ENCODE measurements at regions not wholly inside any gene's neighbourhood (a gene's known extent, or its start where the extent isn't known, plus 50 kb on each side); places are given as distances from the start of the nearest gene placed in this dataset.
A peak's percentile ranks its signal among the peaks of the same experiment; 100 is the strongest.

GRCh38 chr18:66682855-66683322, 79.0 kb upstream of the CDH19 start:
- peaks cover 6 to 17% (median 12%) of the 10 kb centered on the region in 7 donors for H3K9me3 Mint-ChIP-seq
- no peaks in the 10 kb centered on the region for H3K27me3 ChIP-seq (ENCODE audit: control insufficient read depth in 2 of 2, insufficient read depth in 2 of 2, low read length in 2 of 2)
- H3K36me3 Mint-ChIP-seq: no peaks in the 10 kb centered on the region
- H3K4me1 ChIP-seq (ENCODE audit: control insufficient read depth in 1 of 2, insufficient read depth in 2 of 2, low read length in 2 of 2): no peaks in the 10 kb centered on the region
- H3K27me3 Mint-ChIP-seq (ENCODE audit: low read depth in 3 of 3): peaks cover 0 to 2% (median 0%) of the 10 kb centered on the region in 3 donors
- H3K4me2 ChIP-seq (replicated peaks; ENCODE audit: extremely low read depth, low read length, poor library complexity, severe bottlenecking): peak overlapping the region; percentile 37
- H4K20me1 ChIP-seq (ENCODE audit: insufficient read depth, low read length): no peaks in the 10 kb centered on the region
- H3K4me3 ChIP-seq (replicated peaks in 1 of 3; ENCODE audit: low read depth in 2 of 3, low read length in 3 of 3): peak overlapping the region in 1 of 3 experiments; percentile 18
- H3K4me3 Mint-ChIP-seq: peak overlapping the region; percentile 35 to 75
- intact Hi-C loops (cut with micrococcal nuclease): no loop called here
- peak in 1 of 3 donors; percentile 3 for DNase-seq
- H3K27ac ChIP-seq (ENCODE audit: low read depth in 1 of 2, low read length in 2 of 2): no peak overlapping the region
- no peak overlapping the region for H3K27ac Mint-ChIP-seq
- no peaks in the 10 kb centered on the region for H3K36me3 ChIP-seq (replicated peaks in 1 of 2; ENCODE audit: control insufficient read depth in 1 of 2, insufficient read depth in 2 of 2, low read length in 2 of 2)
- no peak overlapping the region for H3K9ac ChIP-seq (ENCODE audit: insufficient read depth, low read length, poor library complexity, severe bottlenecking)
- no peaks in the 10 kb centered on the region for H3K79me2 ChIP-seq (ENCODE audit: insufficient read depth, low read length)
- peaks cover 6% of the 10 kb centered on the region for H3K4me1 Mint-ChIP-seq
- H3K9me3 ChIP-seq (replicated peaks in 1 of 2; ENCODE audit: control insufficient read depth in 1 of 2, insufficient read depth in 1 of 2, low read length in 2 of 2): peaks cover 10 to 22% of the 10 kb centered on the region in 2 donors
- WGBS (ENCODE audit: insufficient coverage): 0% methylated on average over 1 of the region's 5 CpGs
- no peak for TF ChIP-seq CTCF (IDR thresholded peaks at IDR 0.05)
- peak overlapping the region; percentile 72 for H2AFZ ChIP-seq (ENCODE audit: insufficient read depth, low read depth, low read length, poor library complexity, severe bottlenecking)

- TF ChIP-seq CTCF (IDR thresholded peaks at IDR 0.05): no peak
- DNase-seq: no peak
- Mint-ChIP-seq H3K4me3 (no peak overlapping the region), H3K27me3 (ENCODE audit: low read depth in 3 of 3) (peaks cover 0 to 2% (median 0%) of the 10 kb centered on the region in 3 donors), H3K36me3 (no peaks in the 10 kb centered on the region), H3K27ac (no peak overlapping the region), H3K4me1 (no peaks in the 10 kb centered on the region), H3K9me3 (peaks cover 0 to 10% (median 6%) of the 10 kb centered on the region in 7 donors)
- peaks cover 6 to 9% of the 10 kb centered on the region in 2 donors for H3K9me3 ChIP-seq (replicated peaks in 1 of 2; ENCODE audit: control insufficient read depth in 1 of 2, insufficient read depth in 1 of 2, low read length in 2 of 2)
- no peak overlapping the region for H3K4me3 ChIP-seq (replicated peaks in 1 of 3; ENCODE audit: low read depth in 2 of 3, low read length in 3 of 3)
- no peaks in the 10 kb centered on the region for H3K4me1 ChIP-seq (ENCODE audit: control insufficient read depth in 1 of 2, insufficient read depth in 2 of 2, low read length in 2 of 2)
- H2AFZ ChIP-seq (ENCODE audit: insufficient read depth, low read depth, low read length, poor library complexity, severe bottlenecking): no peak overlapping the region
- no peaks in the 10 kb centered on the region for H3K79me2 ChIP-seq (ENCODE audit: insufficient read depth, low read length)
- no peak overlapping the region for H3K4me2 ChIP-seq (replicated peaks; ENCODE audit: extremely low read depth, low read length, poor library complexity, severe bottlenecking)
- H4K20me1 ChIP-seq (ENCODE audit: insufficient read depth, low read length): no peaks in the 10 kb centered on the region
- no peaks in the 10 kb centered on the region for H3K27me3 ChIP-seq (ENCODE audit: control insufficient read depth in 2 of 2, insufficient read depth in 2 of 2, low read length in 2 of 2)
- no peak overlapping the region for H3K9ac ChIP-seq (ENCODE audit: insufficient read depth, low read length, poor library complexity, severe bottlenecking)
- intact Hi-C loops (cut with micrococcal nuclease): loop anchor here in 1 of 2 donors (10.0 kb wide), 1 partner anchor 52 kb away; no protein-coding TSS in a partner anchor
- H3K27ac ChIP-seq (ENCODE audit: low read depth in 1 of 2, low read length in 2 of 2): no peak overlapping the region
- 100% methylated on average over 3 of the region's 4 CpGs for WGBS (ENCODE audit: insufficient coverage)
- no peaks in the 10 kb centered on the region for H3K36me3 ChIP-seq (replicated peaks in 1 of 2; ENCODE audit: control insufficient read depth in 1 of 2, insufficient read depth in 2 of 2, low read length in 2 of 2)
Observed at GRCh38 chr18:66676699-66677098, 72.8 kb upstream of the CDH19 start.
